ENCODE measurements at regions not wholly inside any gene's neighbourhood (a gene's known extent, or its start where the extent isn't known, plus 50 kb on each side); places are given as distances from the start of the nearest gene placed in this dataset.

- no peaks in the 10 kb centered on the region for H3K9me3 ChIP-seq
- ATAC-seq (no peak), DNase-seq (no peak)
- H3K4me1 ChIP-seq, result no peaks in the 10 kb centered on the region
- H3K4me3 ChIP-seq, result no peak overlapping the region
- intact Hi-C loops (cut with DNase I), result no loop called here
- no peak overlapping the region for H3K27ac ChIP-seq
- no peaks in the 10 kb centered on the region for H3K36me3 ChIP-seq (ENCODE audit: insufficient read depth in 1 of 2, low read depth in 1 of 2)
- no peak for TF ChIP-seq CTCF (IDR thresholded peaks at IDR 0.05)
- H3K27me3 ChIP-seq (ENCODE audit: insufficient read depth in 3 of 3, low read length in 2 of 3), result no peaks in the 10 kb centered on the region
- 81 to 85% (median 82%) methylated on average over 6 of the region's 6 CpGs for WGBS, 3 donors
Observed at GRCh38 chr3:177992993-177993970, 543.0 kb upstream of the KCNMB2 start.

- ATAC-seq, result no peak
- H3K9me3 ChIP-seq, result no peaks in the 10 kb centered on the region
- no peaks in the 10 kb centered on the region for H3K36me3 ChIP-seq (ENCODE audit: insufficient read depth in 1 of 2, low read depth in 1 of 2)
- no peak for DNase-seq
- H3K27me3 ChIP-seq (ENCODE audit: insufficient read depth in 3 of 3, low read length in 2 of 3), result no peaks in the 10 kb centered on the region
- no peak overlapping the region for H3K27ac ChIP-seq
- intact Hi-C loops (cut with DNase I), result no loop called here
- H3K4me1 ChIP-seq, result no peaks in the 10 kb centered on the region
- H3K4me3 ChIP-seq, result no peak overlapping the region
- TF ChIP-seq CTCF (IDR thresholded peaks at IDR 0.05), result no peak
Observed at GRCh38 chr3:177994976-177995375, 541.3 kb upstream of the KCNMB2 start.

GRCh38 chr3:177995381-177996085 is 540.7 kb upstream of the KCNMB2 start:
- intact Hi-C loops (cut with DNase I), result no loop called here
- WGBS, 3 donors, result 86 to 93% (median 91%) methylated on average over 1 of the region's 1 CpG
- H3K4me1 ChIP-seq, result no peaks in the 10 kb centered on the region
- no peaks in the 10 kb centered on the region for H3K9me3 ChIP-seq
- no peak for ATAC-seq
- TF ChIP-seq CTCF (IDR thresholded peaks at IDR 0.05), result no peak
- no peaks in the 10 kb centered on the region for H3K36me3 ChIP-seq (ENCODE audit: insufficient read depth in 1 of 2, low read depth in 1 of 2)
- DNase-seq, result no peak
- H3K27me3 ChIP-seq (ENCODE audit: insufficient read depth in 3 of 3, low read length in 2 of 3), result no peaks in the 10 kb centered on the region
- H3K27ac ChIP-seq, result no peak overlapping the region
- no peak overlapping the region for H3K4me3 ChIP-seq

GRCh38 chr3:178001670-178002101 is 534.5 kb upstream of the KCNMB2 start:
- no peak for ATAC-seq

More at GRCh38 chr3:178001670-178002101, 534.5 kb upstream of the KCNMB2 start:
- Histone ChIP-seq H3K4me1 (no peaks in the 10 kb centered on the region), H3K4me3 (no peak overlapping the region), H3K27me3 (ENCODE audit: insufficient read depth in 3 of 3, low read length in 2 of 3) (no peaks in the 10 kb centered on the region), H3K9me3 (no peaks in the 10 kb centered on the region), H3K36me3 (ENCODE audit: insufficient read depth in 1 of 2, low read depth in 1 of 2) (no peaks in the 10 kb centered on the region), H3K27ac (no peak overlapping the region)
- WGBS, 3 donors, result 87 to 94% (median 89%) methylated on average over 1 of the region's 1 CpG
- intact Hi-C loops (cut with DNase I), result no loop called here
- TF ChIP-seq CTCF (IDR thresholded peaks at IDR 0.05), result no peak
- DNase-seq, result no peak
